ENCODE measurements at regions not wholly inside any gene's neighbourhood (a gene's known extent, or its start where the extent isn't known, plus 50 kb on each side); places are given as distances from the start of the nearest gene placed in this dataset.

- H3K36me3 Mint-ChIP-seq (ENCODE audit: low read depth) = no peaks in the 10 kb centered on the region
- H3K9me3 ChIP-seq (ENCODE audit: control insufficient read depth, low read length, poor library complexity, severe bottlenecking) = no peaks in the 10 kb centered on the region
- DNase-seq = no peak
- H3K27ac Mint-ChIP-seq = no peak overlapping the region
- ATAC-seq = no peak
- H3K4me1 Mint-ChIP-seq = no peaks in the 10 kb centered on the region
- no peak overlapping the region for H3K4me3 Mint-ChIP-seq
- no peaks in the 10 kb centered on the region for H3K27me3 Mint-ChIP-seq
These were observed 678.0 kb upstream of the ZEB2 start for GRCh38 chr2:145197944-145198343.

- Mint-ChIP-seq H3K27me3 (no peaks in the 10 kb centered on the region), H3K4me3 (no peak overlapping the region), H3K4me1 (no peaks in the 10 kb centered on the region), H3K36me3 (ENCODE audit: low read depth) (no peaks in the 10 kb centered on the region), H3K27ac (no peak overlapping the region)
- no peak for DNase-seq
- no peaks in the 10 kb centered on the region for H3K9me3 ChIP-seq (ENCODE audit: control insufficient read depth, low read length, poor library complexity, severe bottlenecking)
- ATAC-seq = no peak
These were observed 674.8 kb upstream of the ZEB2 start for GRCh38 chr2:145194673-145195072.

- DNase-seq (no peak), ATAC-seq (no peak)
- H3K27ac Mint-ChIP-seq = no peak overlapping the region
- no peaks in the 10 kb centered on the region for H3K36me3 Mint-ChIP-seq (ENCODE audit: low read depth)
- no peak overlapping the region for H3K4me3 Mint-ChIP-seq
- H3K9me3 ChIP-seq (ENCODE audit: control insufficient read depth, low read length, poor library complexity, severe bottlenecking) = no peaks in the 10 kb centered on the region
- H3K4me1 Mint-ChIP-seq = no peaks in the 10 kb centered on the region
- no peaks in the 10 kb centered on the region for H3K27me3 Mint-ChIP-seq
These were observed 670.2 kb upstream of the ZEB2 start for GRCh38 chr2:145190031-145190703.

GRCh38 chr2:145186303-145186702 lies 666.4 kb upstream of the ZEB2 start:
- no peaks in the 10 kb centered on the region for H3K9me3 ChIP-seq (ENCODE audit: control insufficient read depth, low read length, poor library complexity, severe bottlenecking)
- no peaks in the 10 kb centered on the region for H3K4me1 Mint-ChIP-seq
- H3K36me3 Mint-ChIP-seq (ENCODE audit: low read depth) = no peaks in the 10 kb centered on the region
- no peak overlapping the region for H3K4me3 Mint-ChIP-seq
- H3K27ac Mint-ChIP-seq = no peak overlapping the region
- ATAC-seq (no peak), DNase-seq (no peak)
- no peaks in the 10 kb centered on the region for H3K27me3 Mint-ChIP-seq

GRCh38 chr2:145185696-145186095 lies 665.8 kb upstream of the ZEB2 start:
- no peak for ATAC-seq
- no peaks in the 10 kb centered on the region for H3K9me3 ChIP-seq (ENCODE audit: control insufficient read depth, low read length, poor library complexity, severe bottlenecking)
- DNase-seq = no peak
- H3K4me3 Mint-ChIP-seq = no peak overlapping the region
- no peak overlapping the region for H3K27ac Mint-ChIP-seq
- H3K27me3 Mint-ChIP-seq = no peaks in the 10 kb centered on the region
- H3K4me1 Mint-ChIP-seq = no peaks in the 10 kb centered on the region
- H3K36me3 Mint-ChIP-seq (ENCODE audit: low read depth) = no peaks in the 10 kb centered on the region

GRCh38 chr2:145184741-145185651 lies 665.1 kb upstream of the ZEB2 start:
- no peak overlapping the region for H3K27ac Mint-ChIP-seq
- H3K9me3 ChIP-seq (ENCODE audit: control insufficient read depth, low read length, poor library complexity, severe bottlenecking) = no peaks in the 10 kb centered on the region
- no peaks in the 10 kb centered on the region for H3K27me3 Mint-ChIP-seq
- no peaks in the 10 kb centered on the region for H3K36me3 Mint-ChIP-seq (ENCODE audit: low read depth)
- DNase-seq = no peak
- H3K4me1 Mint-ChIP-seq = no peaks in the 10 kb centered on the region
- no peak for ATAC-seq
- no peak overlapping the region for H3K4me3 Mint-ChIP-seq

- Mint-ChIP-seq H3K27me3 (no peaks in the 10 kb centered on the region), H3K4me1 (no peaks in the 10 kb centered on the region), H3K27ac (no peak overlapping the region), H3K4me3 (no peak overlapping the region), H3K36me3 (ENCODE audit: low read depth) (no peaks in the 10 kb centered on the region)
- no peak for ATAC-seq
- DNase-seq = no peak
- H3K9me3 ChIP-seq (ENCODE audit: control insufficient read depth, low read length, poor library complexity, severe bottlenecking) = no peaks in the 10 kb centered on the region
These were observed 649.4 kb upstream of the ZEB2 start for GRCh38 chr2:145169285-145169684.

GRCh38 chr2:145168091-145168490 lies 648.2 kb upstream of the ZEB2 start:
- no peaks in the 10 kb centered on the region for H3K36me3 Mint-ChIP-seq (ENCODE audit: low read depth)
- H3K27ac Mint-ChIP-seq = no peak overlapping the region
- DNase-seq (no peak), ATAC-seq (no peak)
- H3K27me3 Mint-ChIP-seq = no peaks in the 10 kb centered on the region
- no peak overlapping the region for H3K4me3 Mint-ChIP-seq
- H3K9me3 ChIP-seq (ENCODE audit: control insufficient read depth, low read length, poor library complexity, severe bottlenecking) = no peaks in the 10 kb centered on the region
- no peaks in the 10 kb centered on the region for H3K4me1 Mint-ChIP-seq

GRCh38 chr2:145166731-145167302 lies 646.9 kb upstream of the ZEB2 start:
- ATAC-seq (no peak), DNase-seq (no peak)
- Mint-ChIP-seq H3K27me3 (no peaks in the 10 kb centered on the region), H3K27ac (no peak overlapping the region), H3K4me3 (no peak overlapping the region), H3K4me1 (no peaks in the 10 kb centered on the region), H3K36me3 (ENCODE audit: low read depth) (no peaks in the 10 kb centered on the region)
- no peaks in the 10 kb centered on the region for H3K9me3 ChIP-seq (ENCODE audit: control insufficient read depth, low read length, poor library complexity, severe bottlenecking)

GRCh38 chr2:145161656-145162055 lies 641.7 kb upstream of the ZEB2 start:
- Mint-ChIP-seq H3K27me3 (no peaks in the 10 kb centered on the region), H3K4me3 (no peak overlapping the region), H3K4me1 (no peaks in the 10 kb centered on the region), H3K27ac (no peak overlapping the region), H3K36me3 (ENCODE audit: low read depth) (no peaks in the 10 kb centered on the region)
- ATAC-seq (no peak), DNase-seq (no peak)
- H3K9me3 ChIP-seq (ENCODE audit: control insufficient read depth, low read length, poor library complexity, severe bottlenecking) = no peaks in the 10 kb centered on the region

GRCh38 chr2:145160855-145161254 lies 640.9 kb upstream of the ZEB2 start:
- Mint-ChIP-seq H3K4me3 (no peak overlapping the region), H3K27me3 (no peaks in the 10 kb centered on the region), H3K4me1 (no peaks in the 10 kb centered on the region), H3K27ac (no peak overlapping the region), H3K36me3 (ENCODE audit: low read depth) (no peaks in the 10 kb centered on the region)
- no peaks in the 10 kb centered on the region for H3K9me3 ChIP-seq (ENCODE audit: control insufficient read depth, low read length, poor library complexity, severe bottlenecking)
- ATAC-seq (no peak), DNase-seq (no peak)

GRCh38 chr2:145159676-145160075 lies 639.8 kb upstream of the ZEB2 start:
- DNase-seq (no peak), ATAC-seq (no peak)
- H3K4me1 Mint-ChIP-seq = no peaks in the 10 kb centered on the region
- no peaks in the 10 kb centered on the region for H3K9me3 ChIP-seq (ENCODE audit: control insufficient read depth, low read length, poor library complexity, severe bottlenecking)
- H3K4me3 Mint-ChIP-seq = no peak overlapping the region
- no peaks in the 10 kb centered on the region for H3K27me3 Mint-ChIP-seq
- H3K27ac Mint-ChIP-seq = no peak overlapping the region
- H3K36me3 Mint-ChIP-seq (ENCODE audit: low read depth) = no peaks in the 10 kb centered on the region

GRCh38 chr2:145157741-145158591 lies 638.0 kb upstream of the ZEB2 start:
- ATAC-seq (no peak), DNase-seq (no peak)
- no peaks in the 10 kb centered on the region for H3K36me3 Mint-ChIP-seq (ENCODE audit: low read depth)
- no peak overlapping the region for H3K27ac Mint-ChIP-seq
- H3K27me3 Mint-ChIP-seq = no peaks in the 10 kb centered on the region
- no peaks in the 10 kb centered on the region for H3K4me1 Mint-ChIP-seq
- H3K4me3 Mint-ChIP-seq = no peak overlapping the region
- no peaks in the 10 kb centered on the region for H3K9me3 ChIP-seq (ENCODE audit: control insufficient read depth, low read length, poor library complexity, severe bottlenecking)
